ENCODE measurements at regions not wholly inside any gene's neighbourhood (a gene's known extent, or its start where the extent isn't known, plus 50 kb on each side); places are given as distances from the start of the nearest gene placed in this dataset.

DNA sequence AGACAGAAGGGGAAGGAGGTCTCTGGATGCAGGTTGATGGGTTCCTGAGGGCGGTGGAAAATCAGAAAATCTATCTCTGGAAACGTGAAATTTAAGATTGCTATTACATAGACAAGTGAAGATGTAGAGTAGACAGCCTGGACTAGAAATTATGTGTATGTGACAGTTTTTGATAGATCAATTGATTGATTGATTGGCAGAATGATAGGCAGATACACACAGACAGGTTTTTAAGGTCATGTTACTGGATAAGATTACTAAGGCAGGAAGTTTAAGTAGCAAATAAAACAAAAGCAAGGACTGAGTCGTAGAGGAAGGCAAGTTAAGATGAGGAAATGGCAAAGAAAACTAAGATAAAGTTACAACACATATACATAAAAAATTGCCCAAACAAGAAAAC, 124.7 kb downstream of the RGS21 start (continued):
- no peak for TF ChIP-seq SMAD2 (IDR thresholded peaks at IDR 0.05; ENCODE audit: low read depth, low read length)
- TF ChIP-seq PHF8 (IDR thresholded peaks at IDR 0.05; ENCODE audit: borderline replicate concordance, low read length): no peak
- TF ChIP-seq ZNF717 (CRISPR knock-in tag; IDR thresholded peaks at IDR 0.05): no peak
- TF ChIP-seq ZC3H8 (IDR thresholded peaks at IDR 0.05): no peak
- no peak for TF ChIP-seq FOXK1 (CRISPR knock-in tag; IDR thresholded peaks at IDR 0.05; ENCODE audit: borderline replicate concordance)
- TF ChIP-seq TBP (optimal IDR thresholded peaks at IDR 0.05; ENCODE audit: low read depth, low read length): no peak
- TF ChIP-seq RBM14 (IDR thresholded peaks at IDR 0.05; ENCODE audit: borderline replicate concordance, insufficient read depth, low read depth, low read length): no peak
- TF ChIP-seq MEF2D (tag; conservative IDR thresholded peaks at IDR 0.05; ENCODE audit: low read depth): no peak
- TF ChIP-seq, protein P1, sequence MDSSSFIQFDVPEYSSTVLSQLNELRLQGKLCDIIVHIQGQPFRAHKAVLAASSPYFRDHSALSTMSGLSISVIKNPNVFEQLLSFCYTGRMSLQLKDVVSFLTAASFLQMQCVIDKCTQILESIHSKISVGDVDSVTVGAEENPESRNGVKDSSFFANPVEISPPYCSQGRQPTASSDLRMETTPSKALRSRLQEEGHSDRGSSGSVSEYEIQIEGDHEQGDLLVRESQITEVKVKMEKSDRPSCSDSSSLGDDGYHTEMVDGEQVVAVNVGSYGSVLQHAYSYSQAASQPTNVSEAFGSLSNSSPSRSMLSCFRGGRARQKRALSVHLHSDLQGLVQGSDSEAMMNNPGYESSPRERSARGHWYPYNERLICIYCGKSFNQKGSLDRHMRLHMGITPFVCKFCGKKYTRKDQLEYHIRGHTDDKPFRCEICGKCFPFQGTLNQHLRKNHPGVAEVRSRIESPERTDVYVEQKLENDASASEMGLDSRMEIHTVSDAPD (CRISPR knock-in tag; IDR thresholded peaks at IDR 0.05): no peak

DNA sequence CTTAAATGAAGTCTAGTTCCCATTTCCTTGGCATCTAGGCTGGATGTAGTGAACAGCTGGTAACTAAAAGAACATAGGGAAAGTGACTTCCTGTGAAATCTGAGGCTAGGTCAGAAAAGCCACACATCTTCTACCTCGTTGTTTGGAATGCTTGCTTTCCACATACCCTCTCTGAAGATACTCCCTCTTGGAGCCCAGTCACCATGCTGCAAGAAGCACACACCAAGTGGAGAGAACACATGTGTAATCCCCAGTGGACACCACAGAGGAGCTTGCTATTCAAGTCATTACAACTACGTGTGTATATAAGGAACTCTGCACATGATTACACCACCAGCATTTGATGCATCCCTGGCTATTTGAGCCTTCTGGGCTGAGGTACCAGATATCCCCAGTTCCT, 125.9 kb downstream of the RGS21 start:
- WGBS (ENCODE audit: insufficient coverage, low coverage, missing lambda C conversion rate): 2% methylated on average over 2 of the region's 2 CpGs
- POLR2A ChIA-PET: interaction anchor here (0.6 kb wide), 1 partner anchor 1244 kb away, joined by 3 read pairs; no protein-coding TSS in a partner anchor
- no peaks in the 10 kb centered on the region for H3K9me3 ChIP-seq (replicated peaks; ENCODE audit: control insufficient read depth, insufficient read depth, low read depth, low read length)
- H3K4me2 ChIP-seq (ENCODE audit: insufficient read depth, low read length): no peak overlapping the region
- no peak overlapping the region for H3K4me3 ChIP-seq
- intact Hi-C loops (cut with micrococcal nuclease) (loop anchor here (10.0 kb wide), 2 partner anchors 548 to 878 kb away; no protein-coding TSS in a partner anchor), in situ Hi-C loops (cut with MboI) (no loop called here)
- ATAC-seq (no peak; the same call in 2 of the 3 replicates), DNase-seq (ENCODE audit: extremely low read depth in 1 of 4, low spot score in 3 of 4) (no peak), FAIRE-seq (no peak)
- no peaks in the 10 kb centered on the region for H3K36me3 ChIP-seq (ENCODE audit: control insufficient read depth, insufficient read depth, low read length)
- no peaks in the 10 kb centered on the region for H3K27me3 ChIP-seq (ENCODE audit: control insufficient read depth in 2 of 2, insufficient read depth in 2 of 2, low read length in 2 of 2)
- H3K9ac ChIP-seq (ENCODE audit: insufficient read depth in 1 of 2, low read depth in 2 of 2, low read length in 2 of 2): no peak overlapping the region
- H3K79me2 ChIP-seq (ENCODE audit: control insufficient read depth, insufficient read depth, low read length): no peaks in the 10 kb centered on the region
- CTCF ChIA-PET (ENCODE audit: low intra/inter-chr PET ratio): no interaction called here
- H3K9me1 ChIP-seq (ENCODE audit: control insufficient read depth, insufficient read depth, low read length): no peaks in the 10 kb centered on the region
- no peaks in the 10 kb centered on the region for H3K4me1 ChIP-seq (replicated peaks in 1 of 2; ENCODE audit: control insufficient read depth in 2 of 2, insufficient read depth in 2 of 2, low read length in 2 of 2)
- H4K20me1 ChIP-seq (replicated peaks; ENCODE audit: control insufficient read depth, insufficient read depth, low read length): no peaks in the 10 kb centered on the region
- no peak overlapping the region for H3K27ac ChIP-seq (ENCODE audit: extremely low read depth, low read depth, low read length)
- no peak overlapping the region; the same call in 1 of the 2 replicates for H2AFZ ChIP-seq (ENCODE audit: low read depth, low read length)
- BruUV-seq (replicated peaks): no TSS peak
- TF ChIP-seq, protein P2, sequence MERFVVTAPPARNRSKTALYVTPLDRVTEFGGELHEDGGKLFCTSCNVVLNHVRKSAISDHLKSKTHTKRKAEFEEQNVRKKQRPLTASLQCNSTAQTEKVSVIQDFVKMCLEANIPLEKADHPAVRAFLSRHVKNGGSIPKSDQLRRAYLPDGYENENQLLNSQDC (CRISPR knock-in tag; IDR thresholded peaks at IDR 0.05): no peak
- no peak for TF ChIP-seq POLR2A (conservative IDR thresholded peaks at IDR 0.05)
- TF ChIP-seq, protein P3, sequence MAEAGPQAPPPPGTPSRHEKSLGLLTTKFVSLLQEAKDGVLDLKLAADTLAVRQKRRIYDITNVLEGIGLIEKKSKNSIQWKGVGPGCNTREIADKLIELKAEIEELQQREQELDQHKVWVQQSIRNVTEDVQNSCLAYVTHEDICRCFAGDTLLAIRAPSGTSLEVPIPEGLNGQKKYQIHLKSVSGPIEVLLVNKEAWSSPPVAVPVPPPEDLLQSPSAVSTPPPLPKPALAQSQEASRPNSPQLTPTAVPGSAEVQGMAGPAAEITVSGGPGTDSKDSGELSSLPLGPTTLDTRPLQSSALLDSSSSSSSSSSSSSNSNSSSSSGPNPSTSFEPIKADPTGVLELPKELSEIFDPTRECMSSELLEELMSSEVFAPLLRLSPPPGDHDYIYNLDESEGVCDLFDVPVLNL (CRISPR knock-in tag; IDR thresholded peaks at IDR 0.05; ENCODE audit: low read depth): no peak
- TF ChIP-seq, protein P4, sequence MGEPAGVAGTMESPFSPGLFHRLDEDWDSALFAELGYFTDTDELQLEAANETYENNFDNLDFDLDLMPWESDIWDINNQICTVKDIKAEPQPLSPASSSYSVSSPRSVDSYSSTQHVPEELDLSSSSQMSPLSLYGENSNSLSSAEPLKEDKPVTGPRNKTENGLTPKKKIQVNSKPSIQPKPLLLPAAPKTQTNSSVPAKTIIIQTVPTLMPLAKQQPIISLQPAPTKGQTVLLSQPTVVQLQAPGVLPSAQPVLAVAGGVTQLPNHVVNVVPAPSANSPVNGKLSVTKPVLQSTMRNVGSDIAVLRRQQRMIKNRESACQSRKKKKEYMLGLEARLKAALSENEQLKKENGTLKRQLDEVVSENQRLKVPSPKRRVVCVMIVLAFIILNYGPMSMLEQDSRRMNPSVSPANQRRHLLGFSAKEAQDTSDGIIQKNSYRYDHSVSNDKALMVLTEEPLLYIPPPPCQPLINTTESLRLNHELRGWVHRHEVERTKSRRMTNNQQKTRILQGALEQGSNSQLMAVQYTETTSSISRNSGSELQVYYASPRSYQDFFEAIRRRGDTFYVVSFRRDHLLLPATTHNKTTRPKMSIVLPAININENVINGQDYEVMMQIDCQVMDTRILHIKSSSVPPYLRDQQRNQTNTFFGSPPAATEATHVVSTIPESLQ (CRISPR knock-in tag; IDR thresholded peaks at IDR 0.05): no peak
- TF ChIP-seq, protein P5, sequence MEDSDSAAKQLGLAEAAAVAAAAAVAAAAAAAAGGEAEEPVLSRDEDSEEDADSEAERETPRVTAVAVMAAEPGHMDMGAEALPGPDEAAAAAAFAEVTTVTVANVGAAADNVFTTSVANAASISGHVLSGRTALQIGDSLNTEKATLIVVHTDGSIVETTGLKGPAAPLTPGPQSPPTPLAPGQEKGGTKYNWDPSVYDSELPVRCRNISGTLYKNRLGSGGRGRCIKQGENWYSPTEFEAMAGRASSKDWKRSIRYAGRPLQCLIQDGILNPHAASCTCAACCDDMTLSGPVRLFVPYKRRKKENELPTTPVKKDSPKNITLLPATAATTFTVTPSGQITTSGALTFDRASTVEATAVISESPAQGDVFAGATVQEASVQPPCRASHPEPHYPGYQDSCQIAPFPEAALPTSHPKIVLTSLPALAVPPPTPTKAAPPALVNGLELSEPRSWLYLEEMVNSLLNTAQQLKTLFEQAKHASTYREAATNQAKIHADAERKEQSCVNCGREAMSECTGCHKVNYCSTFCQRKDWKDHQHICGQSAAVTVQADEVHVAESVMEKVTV (CRISPR knock-in tag; IDR thresholded peaks at IDR 0.05): no peak

All from K562 (cell line).